Endothelial cell of umbilical vein (primary cell): ENCODE measurements at regions not wholly inside any gene's neighbourhood (a gene's known extent, or its start where the extent isn't known, plus 50 kb on each side); places are given as distances from the start of the nearest gene placed in this dataset.
"Not testable (repeated sequence)": the region's sequence is repeated elsewhere in the genome, so short reads cannot be mapped to it uniquely, and the experiment has no call there.

ENCODE experiments used
- BruUV-seq: library from RNA; stranded (reverse); fragments of 400-500 nt; replicated peaks from 2 replicates; lab custom pipeline; 2021; lab: Mats Ljungman, UMichigan
- CTCF ChIA-PET: fragments of 300-600, 350-600 bp; sonication (Branson Sonifier 250); formaldehyde crosslinking; loops from one replicate; lab custom pipeline; 2021; ENCODE audit warnings: antibody characterized with exemption, inconsistent platforms; lab: Charles Lee
- POLR2A ChIA-PET: fragments of 300-600, 350-600 bp; sonication (Branson Sonifier 250); formaldehyde crosslinking; loops from one replicate; lab custom pipeline; 2021; ENCODE audit warnings: antibody characterized with exemption, inconsistent platforms; lab: Charles Lee
- DNase-seq: peaks from one replicate; pipeline ENCODE4 v3.0.0-alpha.2; 2011; ENCODE audit warnings: low read depth, low spot score
- FAIRE-seq: peaks from 2 replicates; lab custom pipeline; 2011; peaks lifted over from hg19 to GRCh38; lab: Jason Lieb, UNC
- H2AFZ ChIP-seq: 2 replicates; pipeline ENCODE4 v1.6.0; 2012; ENCODE audit warnings: low read depth, low read length, control low read depth, inconsistent platforms
- H3K27ac ChIP-seq: 2 replicates; pipeline ENCODE4 v1.5.1; 2011; ENCODE audit warnings: low read depth, mild to moderate bottlenecking, control low read depth, low read length, moderate library complexity; ENCODE audit not compliant: insufficient read depth
- H3K27me3 ChIP-seq, 2 experiments: 2 replicates each; pipeline versions ENCODE4 v1.6.0 to v1.6.1; 2011; ENCODE audit warnings: low read length in 2 of 2, mixed read lengths in 1 of 2; ENCODE audit not compliant: control insufficient read depth in 2 of 2, insufficient read depth in 2 of 2
- H3K36me3 ChIP-seq, 2 experiments: 2 replicates in 1 of 2; 3 replicates in 1 of 2; pipeline ENCODE4 v1.5.1; 2011; ENCODE audit warnings: low read length in 2 of 2, mild to moderate bottlenecking in 1 of 2, moderate library complexity in 1 of 2; ENCODE audit not compliant: control insufficient read depth in 2 of 2, insufficient read depth in 2 of 2; ENCODE audit errors: extremely low read depth in 1 of 2
- H3K4me1 ChIP-seq: 3 replicates; pipeline ENCODE4 v1.5.1; 2011; ENCODE audit warnings: mild to moderate bottlenecking, low read length; ENCODE audit not compliant: control insufficient read depth, insufficient read depth; ENCODE audit errors: extremely low read depth
- H3K4me2 ChIP-seq: 2 replicates; pipeline ENCODE4 v1.6.1; 2011; ENCODE audit warnings: low read length, control low read depth, mixed read lengths; ENCODE audit not compliant: insufficient read depth
- H3K4me3 ChIP-seq, 3 experiments: fragments of 200-600 bp in 1 of 3; sonication (generic), shearing (Covaris generic) in 1 of 3; replicated peaks in 1 of 3; 2 replicates each; pipeline ENCODE4 v1.5.1; 2011 to 2016; ENCODE audit warnings: control low read depth in 3 of 3, low read length in 3 of 3, mild to moderate bottlenecking in 2 of 3, inconsistent platforms in 1 of 3, low read depth in 1 of 3, moderate library complexity in 1 of 3; ENCODE audit not compliant: insufficient read depth in 1 of 3
- H3K79me2 ChIP-seq: 2 replicates; pipeline ENCODE4 v1.6.0; 2012; ENCODE audit warnings: low read length, inconsistent platforms; ENCODE audit not compliant: control insufficient read depth, insufficient read depth
- H3K9ac ChIP-seq: replicated peaks from 2 replicates; pipeline ENCODE3; 2011; ENCODE audit warnings: low read length, control low read depth; ENCODE audit not compliant: insufficient read depth; ENCODE audit errors: extremely low read depth
- H3K9me1 ChIP-seq: replicated peaks from 3 replicates; pipeline ENCODE4 v1.6.0; 2011; ENCODE audit warnings: mild to moderate bottlenecking, low read length; ENCODE audit not compliant: control insufficient read depth, insufficient read depth; ENCODE audit errors: extremely low read depth
- H3K9me3 ChIP-seq: replicated peaks from 2 replicates; pipeline ENCODE4 v1.5.1; 2012; ENCODE audit warnings: low read length, inconsistent platforms; ENCODE audit not compliant: control insufficient read depth, insufficient read depth
- H4K20me1 ChIP-seq: replicated peaks from 2 replicates; pipeline ENCODE3; 2011; ENCODE audit warnings: mild to moderate bottlenecking, low read length; ENCODE audit not compliant: control insufficient read depth, insufficient read depth; ENCODE audit errors: extremely low read depth
- CTCF ChIP-seq, 2 donors: IDR thresholded peaks; 1 replicate in 1 of 2; 2 replicates in 1 of 2; pipeline ENCODE4 v1.5.1; 2011; ENCODE audit warnings: low read length in 2 of 2, mild to moderate bottlenecking in 2 of 2, moderate library complexity in 2 of 2, control low read depth in 1 of 2, inconsistent platforms in 1 of 2, low read depth in 1 of 2; ENCODE audit not compliant: insufficient read depth in 1 of 2; ENCODE audit errors: extremely low read depth in 1 of 2
- GATA2 ChIP-seq: IDR thresholded peaks from 2 replicates; pipeline ENCODE4 v1.7.0; 2011; ENCODE audit warnings: low read depth, mild to moderate bottlenecking, moderate library complexity, mixed read lengths, low read length; ENCODE audit not compliant: insufficient read length, insufficient read depth
- MAX ChIP-seq: IDR thresholded peaks from 2 replicates; pipeline ENCODE4 v1.6.1; 2011; ENCODE audit not compliant: insufficient read depth, insufficient read length
- POLR2A ChIP-seq: IDR thresholded peaks from 2 replicates; pipeline ENCODE4 v1.6.1; 2012; ENCODE audit warnings: low read depth, mild to moderate bottlenecking, control low read depth, low read length
- POLR2AphosphoS5 ChIP-seq: IDR thresholded peaks from 2 replicates; pipeline ENCODE4 v1.6.1; 2012; ENCODE audit warnings: low read depth, mild to moderate bottlenecking, control low read depth, low read length, moderate library complexity; ENCODE audit not compliant: insufficient read depth
- dilution Hi-C: fragments of 300-500 bp; cut with MboI; formaldehyde crosslinking; loops from one replicate; pipeline ENCODE4 v1.15.0; 2019; ENCODE audit warnings: low sequenced_read_pairs; ENCODE audit not compliant: extremely low pct_ligation_motif_present
- intact Hi-C: fragments of 100-400 bp; cut with micrococcal nuclease; formaldehyde crosslinking; loops from one replicate; pipeline ENCODE4 v1.10.0; 2022

GRCh38 chr9:24879591-24879990 lies 333.9 kb upstream of the IZUMO3 start:
- no peaks in the 10 kb centered on the region for H3K9me1 ChIP-seq
- H2AFZ ChIP-seq, result no peak overlapping the region
- H4K20me1 ChIP-seq, result no peaks in the 10 kb centered on the region
- BruUV-seq, result no TSS peak
- H3K4me1 ChIP-seq, result no peaks in the 10 kb centered on the region
- no peaks in the 10 kb centered on the region for H3K27me3 ChIP-seq
- intact Hi-C loops, result no loop called here
- dilution Hi-C loops, result no loop called here
- no peak overlapping the region for H3K4me3 ChIP-seq
- H3K9me3 ChIP-seq, result no peaks in the 10 kb centered on the region
- H3K4me2 ChIP-seq, result no peak overlapping the region
- H3K79me2 ChIP-seq, result no peaks in the 10 kb centered on the region
- TF ChIP-seq GATA2, result no peak
- TF ChIP-seq POLR2AphosphoS5, result no peak
- TF ChIP-seq CTCF (IDR thresholded peaks at IDR 0.05; ENCODE audit: extremely low read depth in 1 of 2, insufficient read depth in 1 of 2, low read depth in 1 of 2, low read length in 2 of 2), result no peak
- TF ChIP-seq POLR2A, result no peak
- TF ChIP-seq MAX, result no peak
- POLR2A ChIA-PET, result no interaction called here
- no peak overlapping the region for H3K9ac ChIP-seq
- no peak overlapping the region for H3K27ac ChIP-seq
- no peaks in the 10 kb centered on the region for H3K36me3 ChIP-seq
- DNase-seq (no peak), FAIRE-seq (no peak)
- CTCF ChIA-PET, result no interaction called here

- H2AFZ ChIP-seq, H3K4me2 ChIP-seq, POLR2A ChIA-PET, H3K36me3 ChIP-seq, DNase-seq, H4K20me1 ChIP-seq, H3K4me1 ChIP-seq, H3K9me3 ChIP-seq, FAIRE-seq, H3K9me1 ChIP-seq, H3K4me3 ChIP-seq, H3K27me3 ChIP-seq, intact Hi-C loops, H3K9ac ChIP-seq, H3K27ac ChIP-seq, BruUV-seq, dilution Hi-C loops, CTCF ChIA-PET, H3K79me2 ChIP-seq: not testable (repeated sequence)
These were observed 310.9 kb upstream of the IZUMO3 start for GRCh38 chr9:24856601-24857000.
